GM21529 (cell line): ENCODE measurements at regions not wholly inside any gene's neighbourhood (a gene's known extent, or its start where the extent isn't known, plus 50 kb on each side); places are given as distances from the start of the nearest gene placed in this dataset.
"Not testable (repeated sequence)": the region's sequence is repeated elsewhere in the genome, so short reads cannot be mapped to it uniquely, and the experiment has no call there.

ENCODE experiments used
- ATAC-seq: cut with Tn5 transposase; IDR thresholded peaks from one replicate; pipeline ENCODE4 v1.9.1; 2021; ENCODE audit not compliant: unreplicated experiment

DNA sequence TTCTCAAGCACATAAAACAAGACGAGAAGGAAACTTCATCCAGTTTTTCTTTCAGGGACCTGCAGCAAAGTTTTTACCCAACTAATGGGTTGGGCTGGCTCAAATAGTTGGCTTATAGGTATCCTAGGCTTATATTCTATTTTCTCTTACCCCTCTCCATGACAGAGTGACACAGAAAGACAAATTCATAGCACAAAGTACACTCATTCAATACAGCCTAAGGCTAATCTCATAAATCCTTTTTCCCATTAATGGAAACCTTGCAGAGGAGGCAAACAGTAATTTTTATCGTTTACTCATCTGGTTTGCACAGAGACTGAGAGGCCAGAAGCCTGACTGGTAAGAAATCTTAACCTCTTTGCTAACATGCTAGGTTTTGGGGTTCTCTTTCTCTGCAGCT lies 1589.9 kb downstream of the SLITRK1 start:
- ATAC-seq, result no peak

DNA sequence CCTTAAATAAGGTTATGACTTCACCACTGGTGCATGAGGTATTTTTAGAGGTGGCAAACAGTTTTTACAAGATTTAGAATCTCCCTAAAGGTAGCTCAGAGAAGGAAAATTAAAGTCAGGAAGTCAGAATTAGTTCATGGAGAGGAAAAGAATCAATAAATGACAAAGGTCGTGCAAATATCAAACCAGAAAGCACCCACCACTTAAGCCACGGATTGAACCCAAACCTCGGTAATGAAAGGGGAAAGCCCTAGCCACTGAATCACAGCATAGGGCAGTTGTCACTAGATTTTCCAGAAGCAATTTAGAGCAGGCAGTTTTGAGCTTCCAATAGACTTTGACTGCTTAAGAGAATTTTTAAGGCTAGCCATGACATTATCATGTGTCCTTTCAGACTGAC lies 1590.4 kb downstream of the SLITRK1 start:
- no peak for ATAC-seq

GRCh38 chr13:82275644-82276043 lies 1606.6 kb downstream of the SLITRK1 start:
- no peak for ATAC-seq

DNA sequence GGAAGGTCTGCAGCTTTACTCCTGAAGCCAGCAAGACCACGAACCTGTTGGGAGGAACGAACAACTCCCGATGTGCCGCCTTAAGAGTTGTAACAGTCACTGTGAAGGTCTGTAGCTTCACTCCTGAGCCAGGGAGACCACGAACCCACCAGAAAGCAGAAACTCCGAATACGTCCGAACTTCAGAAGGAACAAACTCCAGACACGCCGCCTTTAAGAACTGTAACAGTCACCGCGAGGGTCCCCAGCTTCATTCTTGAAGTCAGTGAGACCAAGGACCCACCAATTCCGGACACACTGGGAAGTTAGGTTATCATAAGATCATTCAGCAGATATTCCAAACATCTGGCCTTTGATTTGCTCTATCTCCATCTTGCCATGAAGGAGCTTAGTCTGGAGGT lies 1623.0 kb downstream of the SLITRK1 start:
- no peak for ATAC-seq

DNA sequence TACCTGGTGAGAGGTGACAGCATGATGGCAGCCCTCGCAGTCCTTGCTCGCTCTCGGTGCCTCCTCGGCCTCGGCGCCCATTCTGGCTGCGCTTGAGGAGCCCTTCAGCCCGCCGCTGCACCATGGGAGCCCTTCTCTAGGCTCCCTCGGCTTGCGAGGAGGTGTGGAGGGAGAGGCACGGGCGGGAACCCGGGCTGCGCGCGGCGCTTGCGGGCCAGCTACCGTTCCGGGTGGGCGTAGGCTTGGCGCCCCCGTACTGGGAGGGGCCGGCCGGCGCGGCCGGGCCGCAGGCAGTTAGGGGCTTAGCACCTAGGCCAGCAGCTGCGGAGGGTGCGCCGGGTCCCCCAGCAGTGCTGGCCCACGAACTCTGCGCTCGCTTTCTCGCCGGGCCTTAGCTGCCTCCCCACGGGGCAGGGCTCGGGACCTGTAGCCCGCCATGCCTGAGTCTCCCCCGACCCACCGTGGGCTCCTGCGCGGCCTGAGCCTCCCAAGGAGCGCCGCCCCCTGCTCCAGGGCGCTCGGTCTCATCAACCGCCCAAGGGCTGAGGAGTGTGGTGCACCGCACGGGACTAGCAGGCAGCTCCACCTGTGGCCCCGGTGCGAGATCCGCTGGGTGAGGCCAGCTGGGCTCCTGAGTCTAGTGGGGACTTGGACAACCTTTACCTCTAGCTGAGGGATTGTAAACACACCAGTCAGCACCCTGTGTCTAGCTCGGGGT lies 1624.3 kb downstream of the SLITRK1 start:
- ATAC-seq, result no peak

DNA sequence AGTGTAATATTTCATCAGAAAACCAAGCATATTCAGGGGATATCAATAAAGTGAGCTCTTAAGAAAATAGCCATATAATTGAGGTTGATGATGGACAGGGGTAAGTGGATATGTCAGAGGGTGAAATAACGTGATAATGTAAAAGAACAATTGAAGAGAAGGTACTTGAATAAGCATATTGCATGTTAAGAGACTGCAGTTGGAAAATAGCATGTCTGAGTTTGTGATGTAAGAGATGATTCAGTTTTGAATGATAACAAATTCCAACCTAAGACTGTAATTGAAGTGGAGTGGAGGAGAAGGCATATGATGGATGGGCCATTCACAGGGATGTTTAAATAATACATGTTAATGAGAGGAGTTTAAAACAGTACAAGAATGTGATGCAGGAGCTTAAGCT lies 1633.5 kb downstream of the SLITRK1 start:
- ATAC-seq, result no peak

GRCh38 chr13:82245860-82246259 lies 1636.4 kb downstream of the SLITRK1 start:
- no peak for ATAC-seq

DNA sequence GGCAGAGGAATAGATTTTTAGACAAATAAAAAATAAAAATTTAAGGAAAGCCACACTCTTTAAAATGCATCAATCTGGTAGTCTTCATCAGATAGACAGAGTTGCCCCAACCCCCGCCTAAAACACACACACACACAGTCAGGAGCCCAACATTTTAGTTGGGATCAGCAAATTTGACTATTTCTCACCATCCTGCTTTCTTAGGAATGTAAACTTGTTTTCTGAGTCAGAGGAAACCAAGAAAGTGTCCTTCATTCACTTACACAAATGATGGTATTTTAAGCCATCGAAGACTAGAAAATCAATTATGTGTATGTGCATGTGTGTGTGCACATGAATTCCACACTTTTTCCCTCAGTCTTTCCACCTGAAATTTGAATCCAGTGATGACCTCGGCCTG lies 1657.5 kb downstream of the SLITRK1 start:
- ATAC-seq, result no peak

- ATAC-seq, result no peak
Measured at GRCh38 chr13:82221621-82222020, 1660.7 kb downstream of the SLITRK1 start.

- ATAC-seq, result no peak
Measured at GRCh38 chr13:82220641-82221040, 1661.6 kb downstream of the SLITRK1 start.

- ATAC-seq, result no peak
Measured at GRCh38 chr13:82216165-82216564, 1666.1 kb downstream of the SLITRK1 start.

DNA sequence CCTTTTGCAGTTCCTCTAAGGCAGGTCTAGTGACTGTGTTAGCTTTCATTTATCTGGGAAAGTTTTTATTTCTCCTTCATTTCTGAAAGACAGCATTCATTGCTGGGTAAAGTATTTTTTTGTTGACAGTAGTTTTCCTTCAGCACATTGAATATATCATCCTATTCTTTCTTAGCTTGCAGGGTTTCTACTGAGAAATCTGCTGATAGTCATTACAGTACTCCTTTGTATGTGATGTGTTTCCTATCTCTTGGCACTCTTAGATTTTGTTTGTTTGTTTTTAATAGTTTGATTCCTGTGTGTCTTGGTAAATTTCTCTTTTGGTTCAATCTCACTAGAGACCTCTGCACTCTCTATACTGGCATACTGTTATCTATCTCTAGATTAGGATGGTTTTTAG lies 1667.9 kb downstream of the SLITRK1 start:
- no peak for ATAC-seq

- ATAC-seq, result no peak
Measured at GRCh38 chr13:82206241-82206640, 1676.0 kb downstream of the SLITRK1 start.

DNA sequence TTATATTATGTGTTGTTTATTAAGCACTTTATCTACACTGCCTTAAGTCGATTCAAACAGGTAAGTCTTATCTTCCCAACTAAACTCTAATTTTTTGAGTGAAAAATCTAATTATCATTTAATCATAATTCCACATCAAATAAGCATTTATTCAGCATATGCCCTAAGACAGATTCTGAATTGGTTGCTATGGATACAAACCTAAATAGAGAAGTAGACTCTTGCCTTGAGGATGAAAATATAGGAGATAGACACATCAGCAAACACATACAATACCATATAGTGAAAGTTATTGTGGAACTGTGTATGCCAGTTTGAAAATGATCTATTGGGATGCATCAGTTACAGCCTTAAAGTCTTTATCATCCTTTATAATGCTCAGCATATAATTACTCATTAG lies 1679.9 kb downstream of the SLITRK1 start:
- ATAC-seq, result no peak

GRCh38 chr13:82196087-82196486 lies 1686.2 kb downstream of the SLITRK1 start:
- ATAC-seq, result no peak

GRCh38 chr13:82187227-82187626 lies 1695.0 kb downstream of the SLITRK1 start:
- no peak for ATAC-seq

DNA sequence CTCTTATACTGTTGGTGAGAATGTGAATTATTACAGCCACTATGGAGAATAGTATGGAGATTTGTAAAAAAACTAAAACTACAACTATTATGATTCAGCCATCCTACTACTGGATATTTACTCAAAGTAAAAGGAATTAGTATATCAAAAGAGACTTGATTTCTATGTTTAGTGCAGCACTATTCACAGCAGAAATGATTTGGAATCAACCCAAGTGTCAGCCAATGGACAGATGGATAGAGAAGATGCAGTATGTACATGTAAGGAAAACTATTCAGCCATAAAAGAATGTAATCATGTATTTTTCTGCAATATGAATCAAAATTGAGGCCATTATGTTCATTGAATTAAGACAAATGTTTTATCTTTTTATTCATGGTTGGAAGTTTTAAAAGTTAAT lies 1705.5 kb downstream of the SLITRK1 start:
- ATAC-seq, result no peak

- ATAC-seq, result no peak
Measured at GRCh38 chr13:82165396-82166174, 1716.7 kb downstream of the SLITRK1 start.

- not testable (repeated sequence) for ATAC-seq
Measured at GRCh38 chr13:82164780-82165395, 1717.4 kb downstream of the SLITRK1 start.

GRCh38 chr13:82147526-82147925 lies 1734.7 kb downstream of the SLITRK1 start:
- ATAC-seq, result no peak

DNA sequence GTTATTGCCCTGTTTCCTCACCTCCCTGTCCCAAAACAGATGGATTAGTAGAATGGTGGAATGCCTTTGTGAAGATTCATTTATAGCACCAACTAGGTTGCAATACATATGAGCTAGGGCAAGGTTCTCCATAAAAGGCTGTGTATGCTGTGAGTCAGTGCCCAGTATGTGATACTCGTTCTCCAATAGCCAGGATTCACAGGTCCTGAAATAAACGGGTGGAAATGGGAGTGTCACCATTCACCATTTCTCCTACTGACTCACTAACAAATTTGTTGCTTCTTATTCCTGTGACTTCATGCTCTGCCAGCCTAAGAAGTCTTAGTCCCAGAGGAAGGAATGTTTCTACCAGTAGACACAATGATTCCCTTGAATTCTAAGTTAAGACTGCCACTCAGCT lies 1745.4 kb downstream of the SLITRK1 start:
- ATAC-seq, result no peak

GRCh38 chr13:82129281-82129680 lies 1753.0 kb downstream of the SLITRK1 start:
- no peak for ATAC-seq
